MM.1S (cell line): ENCODE measurements at regions not wholly inside any gene's neighbourhood (a gene's known extent, or its start where the extent isn't known, plus 50 kb on each side); places are given as distances from the start of the nearest gene placed in this dataset.

Experiments used
- DNase-seq: peaks from one replicate; pipeline ENCODE4 v3.0.0-alpha.2; 2015
- H2AFZ ChIP-seq: fragments of 300-600 bp; sonication (generic); 2 replicates; pipeline ENCODE4 v1.6.0; 2016; ENCODE audit warnings: antibody characterized with exemption, low read length
- H3F3A ChIP-seq: fragments of 300-600 bp; sonication (generic); 2 replicates; pipeline ENCODE4 v1.6.1; 2016; ENCODE audit warnings: mild to moderate bottlenecking, antibody characterized with exemption, low read length, moderate library complexity, mixed read lengths; ENCODE audit not compliant: insufficient read depth
- H3K27ac ChIP-seq: fragments of 300-600 bp; sonication (generic); 2 replicates; pipeline ENCODE4 v1.5.1; 2016; ENCODE audit warnings: mild to moderate bottlenecking, low read length
- H3K27me3 ChIP-seq: fragments of 300-600 bp; sonication (generic); replicated peaks from 2 replicates; pipeline ENCODE4 v1.6.0; 2016; ENCODE audit warnings: low read length; ENCODE audit not compliant: insufficient read depth
- H3K36me3 ChIP-seq: fragments of 300-600 bp; sonication (generic); replicated peaks from 2 replicates; pipeline ENCODE4 v1.6.1; 2016; ENCODE audit warnings: mild to moderate bottlenecking, low read length, mixed read lengths; ENCODE audit not compliant: insufficient read depth
- H3K4me1 ChIP-seq: fragments of 300-600 bp; sonication (generic); 2 replicates; pipeline ENCODE4 v1.6.1; 2016; ENCODE audit warnings: low read length, mixed read lengths
- H3K4me2 ChIP-seq: fragments of 300-600 bp; sonication (generic); 2 replicates; pipeline ENCODE4 v1.6.0; 2016; ENCODE audit warnings: low read depth, low read length
- H3K4me3 ChIP-seq: fragments of 300-600 bp; sonication (generic); 2 replicates; pipeline ENCODE4 v1.5.1; 2016; ENCODE audit warnings: low read length, mixed read lengths
- H3K79me2 ChIP-seq: fragments of 300-600 bp; sonication (generic); 2 replicates; pipeline ENCODE4 v1.6.1; 2016; ENCODE audit warnings: mixed run types, low read length, mixed read lengths
- H3K9ac ChIP-seq: fragments of 300-600 bp; sonication (generic); 2 replicates; pipeline ENCODE4 v1.6.1; 2016; ENCODE audit warnings: low read length, mixed read lengths
- H3K9me2 ChIP-seq: fragments of 300-600 bp; sonication (generic); replicated peaks from 2 replicates; pipeline ENCODE4 v1.6.1; 2016; ENCODE audit warnings: mild to moderate bottlenecking, low read length, mixed read lengths; ENCODE audit not compliant: insufficient read depth
- H3K9me3 ChIP-seq: fragments of 300-600 bp; sonication (generic); replicated peaks from 2 replicates; pipeline ENCODE4 v1.6.1; 2016; ENCODE audit warnings: mild to moderate bottlenecking, low read length, mixed read lengths; ENCODE audit not compliant: insufficient read depth
- H4K20me1 ChIP-seq: fragments of 300-600 bp; sonication (generic); 2 replicates; pipeline ENCODE4 v1.6.1; 2016; ENCODE audit warnings: mild to moderate bottlenecking, low read length, moderate library complexity, mixed read lengths; ENCODE audit not compliant: insufficient read depth
- EZH2 ChIP-seq: fragments of 300-600 bp; sonication (generic); optimal IDR thresholded peaks from 2 replicates; pipeline ENCODE3; 2017; ENCODE audit warnings: low read depth, mild to moderate bottlenecking, antibody characterized with exemption, low read length, mixed read lengths
- EZH2phosphoT487 ChIP-seq: fragments of 300-600 bp; sonication (generic); IDR thresholded peaks from 2 replicates; pipeline ENCODE4 v1.6.1; 2018; ENCODE audit warnings: antibody characterized with exemption, low read length
- TF ChIP-seq, protein P1 (sequence below): fragments of 300-600 bp; sonication (generic); IDR thresholded peaks from 2 replicates; pipeline ENCODE4 v1.5.1; 2016; ENCODE audit warnings: antibody characterized with exemption, low read length, mixed read lengths

- Histone ChIP-seq H4K20me1 (no peaks in the 10 kb centered on the region), H3K9ac (no peak overlapping the region), H3K4me3 (no peak overlapping the region), H3K4me1 (no peaks in the 10 kb centered on the region), H3F3A (no peaks in the 10 kb centered on the region), H3K79me2 (no peaks in the 10 kb centered on the region), H3K36me3 (no peaks in the 10 kb centered on the region), H3K9me3 (no peaks in the 10 kb centered on the region), H3K27me3 (no peaks in the 10 kb centered on the region), H2AFZ (no peak overlapping the region), H3K4me2 (no peak overlapping the region), H3K9me2 (no peaks in the 10 kb centered on the region), H3K27ac (no peak overlapping the region)
- DNase-seq = no peak
- TF ChIP-seq, protein P1, sequence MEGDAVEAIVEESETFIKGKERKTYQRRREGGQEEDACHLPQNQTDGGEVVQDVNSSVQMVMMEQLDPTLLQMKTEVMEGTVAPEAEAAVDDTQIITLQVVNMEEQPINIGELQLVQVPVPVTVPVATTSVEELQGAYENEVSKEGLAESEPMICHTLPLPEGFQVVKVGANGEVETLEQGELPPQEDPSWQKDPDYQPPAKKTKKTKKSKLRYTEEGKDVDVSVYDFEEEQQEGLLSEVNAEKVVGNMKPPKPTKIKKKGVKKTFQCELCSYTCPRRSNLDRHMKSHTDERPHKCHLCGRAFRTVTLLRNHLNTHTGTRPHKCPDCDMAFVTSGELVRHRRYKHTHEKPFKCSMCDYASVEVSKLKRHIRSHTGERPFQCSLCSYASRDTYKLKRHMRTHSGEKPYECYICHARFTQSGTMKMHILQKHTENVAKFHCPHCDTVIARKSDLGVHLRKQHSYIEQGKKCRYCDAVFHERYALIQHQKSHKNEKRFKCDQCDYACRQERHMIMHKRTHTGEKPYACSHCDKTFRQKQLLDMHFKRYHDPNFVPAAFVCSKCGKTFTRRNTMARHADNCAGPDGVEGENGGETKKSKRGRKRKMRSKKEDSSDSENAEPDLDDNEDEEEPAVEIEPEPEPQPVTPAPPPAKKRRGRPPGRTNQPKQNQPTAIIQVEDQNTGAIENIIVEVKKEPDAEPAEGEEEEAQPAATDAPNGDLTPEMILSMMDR = no peak
- no peak for TF ChIP-seq EZH2phosphoT487
- TF ChIP-seq EZH2 = no peak
These were observed 214.7 kb downstream of the FBXO15 start for GRCh38 chr18:73932976-73933375.

DNA sequence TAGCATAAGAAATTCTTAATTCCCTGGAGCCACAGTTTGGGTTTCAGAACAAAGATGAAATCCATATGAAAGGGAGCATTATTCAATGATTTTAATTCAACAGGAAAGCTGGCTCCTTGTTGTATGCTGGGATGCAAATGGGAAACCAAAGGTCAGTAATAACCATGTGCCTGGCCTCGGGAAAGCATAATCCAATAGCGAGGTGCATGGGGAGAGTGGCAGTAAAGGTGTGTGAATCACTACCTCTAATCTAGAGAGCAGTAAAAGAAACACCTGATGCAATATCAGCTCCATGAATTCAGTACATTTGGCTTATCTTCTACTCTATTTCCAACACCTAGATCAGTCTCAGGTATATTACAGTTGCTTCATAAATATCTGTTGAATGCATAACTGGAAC is 220.1 kb downstream of the FBXO15 start:
- no peak for DNase-seq
- Histone ChIP-seq H3K9me3 (no peaks in the 10 kb centered on the region), H3K9ac (no peak overlapping the region), H3K4me2 (no peak overlapping the region), H4K20me1 (no peaks in the 10 kb centered on the region), H3K36me3 (no peaks in the 10 kb centered on the region), H3K79me2 (no peaks in the 10 kb centered on the region), H2AFZ (no peak overlapping the region), H3K27me3 (no peaks in the 10 kb centered on the region), H3K4me1 (no peaks in the 10 kb centered on the region), H3K4me3 (no peak overlapping the region), H3K9me2 (no peaks in the 10 kb centered on the region), H3F3A (no peaks in the 10 kb centered on the region), H3K27ac (no peak overlapping the region)
- TF ChIP-seq EZH2phosphoT487 (no peak), EZH2 (no peak)
- TF ChIP-seq, protein P1 = no peak

DNA sequence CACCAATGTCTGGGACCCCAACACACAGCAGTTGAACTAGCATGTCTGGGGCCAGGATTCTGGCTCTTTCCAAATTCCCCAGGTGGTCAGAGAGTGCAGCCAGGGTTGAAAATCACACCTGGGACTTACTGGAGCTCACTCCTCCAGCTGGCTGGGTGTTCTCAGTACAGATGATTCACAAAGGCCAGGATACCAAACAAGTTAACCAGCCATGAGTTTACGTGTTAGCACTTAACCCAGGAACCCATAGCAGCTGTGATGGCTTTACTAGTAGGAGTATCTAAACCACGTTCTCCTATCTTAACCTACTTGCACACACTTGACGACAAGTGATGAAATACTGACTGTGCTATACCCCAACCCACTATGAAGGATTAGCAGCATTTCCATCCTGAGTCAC is 222.8 kb downstream of the FBXO15 start:
- no peak overlapping the region for H3K4me2 ChIP-seq
- no peaks in the 10 kb centered on the region for H3K27me3 ChIP-seq
- DNase-seq = no peak
- H3K36me3 ChIP-seq = no peaks in the 10 kb centered on the region
- H4K20me1 ChIP-seq = no peaks in the 10 kb centered on the region
- no peaks in the 10 kb centered on the region for H3K9me2 ChIP-seq
- H3K9me3 ChIP-seq = no peaks in the 10 kb centered on the region
- H3K9ac ChIP-seq = no peak overlapping the region
- H3K79me2 ChIP-seq = no peaks in the 10 kb centered on the region
- H2AFZ ChIP-seq = no peak overlapping the region
- TF ChIP-seq, protein P1 = no peak
- TF ChIP-seq EZH2phosphoT487 (no peak), EZH2 (no peak)
- H3K4me3 ChIP-seq = no peak overlapping the region
- H3F3A ChIP-seq = no peaks in the 10 kb centered on the region
- no peaks in the 10 kb centered on the region for H3K4me1 ChIP-seq
- H3K27ac ChIP-seq = no peak overlapping the region
